IPS DF 6.9 (cell line): ENCODE measurements at regions not wholly inside any gene's neighbourhood (a gene's known extent, or its start where the extent isn't known, plus 50 kb on each side); places are given as distances from the start of the nearest gene placed in this dataset.
"Not testable (repeated sequence)": the region's sequence is repeated elsewhere in the genome, so short reads cannot be mapped to it uniquely, and the experiment has no call there.

Experiments used
- DNase-seq: peaks from one replicate; pipeline ENCODE4 v3.0.0-alpha.2; 2013; ENCODE audit warnings: low read depth, low spot score
- H3K27ac ChIP-seq: one replicate; pipeline ENCODE4 v1.5.1; 2013; ENCODE audit warnings: low read length, control low read depth
- H3K27me3 ChIP-seq: 2 replicates; pipeline ENCODE4 v1.6.1; 2013; ENCODE audit warnings: mild to moderate bottlenecking, low read length; ENCODE audit not compliant: control insufficient read depth, insufficient read depth
- H3K36me3 ChIP-seq: 2 replicates; pipeline ENCODE4 v1.6.1; 2013; ENCODE audit warnings: low read length; ENCODE audit not compliant: control insufficient read depth, insufficient read depth
- H3K4me1 ChIP-seq: 2 replicates; pipeline ENCODE4 v1.6.1; 2013; ENCODE audit warnings: low read length; ENCODE audit not compliant: control insufficient read depth, insufficient read depth
- H3K4me3 ChIP-seq: 2 replicates; pipeline ENCODE4 v1.5.1; 2013; ENCODE audit warnings: mild to moderate bottlenecking, low read length
- H3K9me3 ChIP-seq: 2 replicates; pipeline ENCODE4 v1.6.1; 2013; ENCODE audit warnings: low read length, inconsistent platforms; ENCODE audit not compliant: control insufficient read depth, insufficient read depth
- WGBS: extraction: QIAGEN DNeasy Blood & Tissue Kit; methylation state at CpG from one replicate; pipeline ENCODE4 v1.1.7; 2013; ENCODE audit warnings: mixed read lengths, missing lambda C conversion rate; ENCODE audit not compliant: insufficient read length, insufficient coverage; 5-methylcytosine and 5-hydroxymethylcytosine counted together

DNA sequence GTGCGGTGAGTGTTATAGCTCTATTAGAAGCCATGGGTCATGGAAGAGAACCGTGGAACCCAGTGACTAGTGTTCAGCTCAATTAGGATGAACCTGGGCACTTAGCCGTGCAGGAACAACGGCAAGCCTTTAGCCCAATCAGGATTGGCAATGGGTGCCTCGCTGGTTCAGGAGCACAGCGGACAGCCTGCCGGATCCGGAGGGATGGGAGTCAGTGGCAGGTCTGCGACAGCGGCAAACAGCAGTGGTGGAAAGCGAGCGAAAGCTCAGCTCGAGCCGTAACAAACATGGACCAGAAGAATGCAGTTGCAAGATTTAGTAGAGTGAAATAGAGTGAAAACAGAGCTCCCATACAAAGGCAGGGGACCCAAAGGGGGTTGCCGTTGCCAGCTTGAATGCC lies 349.3 kb upstream of the TMPRSS15 start:
- H3K27me3 ChIP-seq, H3K27ac ChIP-seq, H3K36me3 ChIP-seq, H3K4me1 ChIP-seq, H3K9me3 ChIP-seq, H3K4me3 ChIP-seq, DNase-seq: not testable (repeated sequence)
- no CpG with 5 or more reads among the region's 15 CpGs for WGBS

DNA sequence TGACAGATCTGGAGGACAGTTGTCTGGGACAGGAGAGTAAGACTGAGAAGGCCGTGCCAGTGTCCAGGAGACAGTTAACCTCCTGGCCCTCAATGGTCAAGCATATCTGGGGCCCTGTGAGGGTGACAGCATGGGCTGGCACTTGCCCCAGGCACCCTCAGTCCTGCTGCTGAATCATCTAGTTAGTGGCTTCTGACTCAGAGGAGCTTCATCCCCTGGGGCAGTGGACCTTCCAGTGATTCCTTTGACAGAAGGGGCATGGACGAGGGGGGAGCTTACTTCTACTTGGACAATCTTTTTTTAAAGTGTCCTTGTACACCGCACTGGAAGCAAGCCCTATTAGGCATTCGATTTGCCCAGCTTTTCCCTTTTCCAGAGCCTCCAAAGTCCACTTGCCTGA lies 352.7 kb upstream of the TMPRSS15 start:
- not testable (repeated sequence) for H3K36me3 ChIP-seq, H3K4me1 ChIP-seq, DNase-seq, H3K27ac ChIP-seq, H3K27me3 ChIP-seq, H3K4me3 ChIP-seq, H3K9me3 ChIP-seq
- WGBS: no CpG with 5 or more reads among the region's 4 CpGs

DNA sequence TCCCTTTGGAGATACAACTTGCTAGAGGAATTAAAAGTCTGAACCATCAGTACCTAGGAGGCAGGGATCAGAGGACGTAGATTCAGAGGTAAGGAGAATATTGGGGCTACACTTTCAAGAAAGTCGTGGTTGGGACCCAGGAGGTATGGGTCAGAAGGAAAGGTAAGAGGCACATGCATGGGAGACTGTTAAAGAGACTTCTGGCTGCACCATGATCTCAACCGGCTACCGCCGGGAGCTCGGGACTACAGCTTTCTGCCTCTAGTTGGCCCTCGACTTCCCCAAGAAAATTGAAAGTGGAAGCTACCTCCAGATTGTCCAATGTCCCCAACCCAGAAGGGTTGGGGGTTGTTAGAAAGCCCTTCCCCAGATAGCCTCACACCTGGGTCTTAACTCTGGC lies 355.7 kb upstream of the TMPRSS15 start:
- Histone ChIP-seq H3K27ac (no peak overlapping the region), H3K27me3 (no peaks in the 10 kb centered on the region), H3K4me1 (no peaks in the 10 kb centered on the region), H3K9me3 (no peaks in the 10 kb centered on the region), H3K36me3 (no peaks in the 10 kb centered on the region), H3K4me3 (no peak overlapping the region)
- no CpG with 5 or more reads among the region's 7 CpGs for WGBS
- no peak for DNase-seq

DNA sequence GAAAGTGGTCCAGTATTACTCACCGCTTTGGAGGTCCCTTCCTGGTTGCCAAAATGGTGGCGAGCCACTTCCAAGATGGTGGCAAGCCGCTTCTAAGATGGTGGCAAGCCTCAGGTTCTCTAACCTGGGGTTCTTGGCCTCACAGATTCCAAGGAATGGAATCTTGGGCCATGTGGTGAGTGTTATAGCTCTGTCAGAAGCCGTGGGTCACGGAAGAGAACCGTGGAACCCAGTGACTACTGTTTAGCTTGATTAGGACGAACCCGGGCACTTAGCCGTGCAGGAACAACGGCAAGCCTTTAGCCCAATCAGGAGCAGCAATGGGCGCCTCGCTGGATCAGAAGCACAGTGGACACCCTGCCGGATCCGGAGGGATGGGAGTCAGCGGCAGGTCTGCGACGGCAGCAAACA lies 356.2 kb upstream of the TMPRSS15 start:
- Histone ChIP-seq H3K4me1 (no peaks in the 10 kb centered on the region), H3K4me3 (no peak overlapping the region), H3K36me3 (no peaks in the 10 kb centered on the region), H3K9me3 (no peaks in the 10 kb centered on the region), H3K27ac (no peak overlapping the region), H3K27me3 (no peaks in the 10 kb centered on the region)
- DNase-seq: no peak
- no CpG with 5 or more reads among the region's 17 CpGs for WGBS

DNA sequence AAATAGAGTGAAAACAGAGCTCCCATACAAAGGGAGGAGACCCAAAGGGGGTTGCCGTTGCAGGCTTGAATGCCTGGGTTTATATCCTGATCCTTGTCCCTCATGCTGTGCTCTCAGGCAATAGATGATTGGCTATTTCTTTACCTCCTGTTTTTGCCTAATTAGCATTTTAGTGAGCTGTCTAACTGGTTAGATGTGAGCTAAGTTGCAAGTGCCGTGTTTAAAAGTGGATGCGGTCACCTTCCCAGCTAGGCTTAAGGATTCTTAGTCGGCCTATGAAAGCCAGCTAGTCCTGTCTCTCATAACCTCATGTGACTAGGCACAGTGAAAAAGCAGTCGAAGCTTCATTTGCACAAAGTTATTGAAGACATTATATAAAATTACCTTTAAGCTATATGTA lies 356.7 kb upstream of the TMPRSS15 start:
- no peaks in the 10 kb centered on the region for H3K36me3 ChIP-seq
- no CpG with 5 or more reads among the region's 5 CpGs for WGBS
- DNase-seq: no peak
- no peaks in the 10 kb centered on the region for H3K4me1 ChIP-seq
- no peaks in the 10 kb centered on the region for H3K9me3 ChIP-seq
- H3K4me3 ChIP-seq: no peak overlapping the region
- H3K27ac ChIP-seq: no peak overlapping the region
- no peaks in the 10 kb centered on the region for H3K27me3 ChIP-seq

DNA sequence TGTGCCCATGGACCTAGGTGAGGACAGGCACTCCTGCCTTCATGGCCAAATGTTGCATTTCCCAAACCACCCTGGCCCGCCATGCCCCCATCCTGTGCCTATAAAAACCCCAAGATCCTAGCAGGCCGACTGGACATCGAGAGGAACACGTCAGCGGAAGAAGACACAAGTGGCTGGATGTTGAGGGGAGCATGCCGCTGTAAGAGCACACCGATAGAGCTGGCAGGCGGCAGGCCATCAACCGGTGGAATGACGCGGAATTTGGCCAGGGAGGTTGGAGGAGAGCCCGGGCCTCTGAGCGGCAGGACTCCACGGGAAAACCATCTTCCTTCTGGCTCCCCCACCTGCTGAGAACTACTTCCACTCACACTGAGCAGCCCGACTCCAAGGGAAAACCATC lies 361.1 kb upstream of the TMPRSS15 start:
- H3K27me3 ChIP-seq: no peaks in the 10 kb centered on the region
- no peaks in the 10 kb centered on the region for H3K4me1 ChIP-seq
- no peaks in the 10 kb centered on the region for H3K9me3 ChIP-seq
- no peak overlapping the region for H3K4me3 ChIP-seq
- no CpG with 5 or more reads among the region's 15 CpGs for WGBS
- no peak overlapping the region for H3K27ac ChIP-seq
- no peaks in the 10 kb centered on the region for H3K36me3 ChIP-seq
- DNase-seq: no peak

DNA sequence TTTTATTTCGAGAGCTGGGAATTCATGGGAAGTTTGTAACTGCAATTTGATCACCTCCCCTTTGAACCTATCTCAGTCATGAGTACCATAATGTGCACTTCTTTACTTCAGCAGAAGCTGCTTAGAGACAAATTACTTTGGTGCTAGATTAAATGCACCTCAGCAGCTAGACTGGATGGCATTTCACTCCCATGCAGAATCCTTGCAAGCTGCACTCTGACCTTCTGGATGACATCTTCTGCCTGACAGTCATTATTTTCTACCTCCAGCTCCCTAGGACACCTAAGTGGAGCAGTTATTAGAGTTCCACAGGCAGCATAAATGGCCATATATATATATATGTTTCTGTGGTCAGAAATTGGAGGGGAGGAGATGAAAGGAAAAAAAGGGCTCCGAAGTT lies 366.0 kb upstream of the TMPRSS15 start:
- Histone ChIP-seq H3K4me1 (no peaks in the 10 kb centered on the region), H3K27me3 (no peaks in the 10 kb centered on the region), H3K4me3 (no peak overlapping the region), H3K27ac (no peak overlapping the region), H3K9me3 (no peaks in the 10 kb centered on the region), H3K36me3 (no peaks in the 10 kb centered on the region)
- DNase-seq: no peak
- WGBS: no CpG with 5 or more reads among the region's 2 CpGs

DNA sequence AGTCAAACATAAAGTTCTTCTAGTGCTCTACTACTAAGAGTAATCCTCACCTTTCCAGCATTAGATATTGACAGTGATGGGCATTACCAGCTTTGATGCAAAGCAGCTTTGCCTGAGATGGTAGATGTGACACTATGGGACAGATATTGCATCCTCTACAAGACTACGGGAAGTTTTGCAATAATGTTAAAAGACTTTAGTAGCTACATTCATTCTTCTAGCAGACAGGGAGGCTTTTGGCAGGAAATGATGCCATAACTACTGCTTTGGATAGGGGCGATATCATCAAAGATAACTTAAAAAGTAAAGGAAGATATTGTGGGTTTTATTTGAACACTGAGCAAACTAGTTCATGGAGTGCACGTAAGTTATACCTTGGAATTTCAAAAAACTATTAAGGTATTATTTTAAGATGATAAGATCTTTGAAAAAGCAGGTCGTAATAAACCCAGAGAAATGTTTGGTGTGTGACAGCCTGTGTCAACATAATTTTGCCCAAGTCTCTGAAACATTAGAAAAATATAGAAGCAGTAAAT lies 368.3 kb upstream of the TMPRSS15 start:
- Histone ChIP-seq H3K27me3 (no peaks in the 10 kb centered on the region), H3K27ac (no peak overlapping the region), H3K4me3 (no peak overlapping the region), H3K9me3 (no peaks in the 10 kb centered on the region), H3K4me1 (no peaks in the 10 kb centered on the region), H3K36me3 (no peaks in the 10 kb centered on the region)
- WGBS: no CpG with 5 or more reads among the region's 4 CpGs
- DNase-seq: no peak

DNA sequence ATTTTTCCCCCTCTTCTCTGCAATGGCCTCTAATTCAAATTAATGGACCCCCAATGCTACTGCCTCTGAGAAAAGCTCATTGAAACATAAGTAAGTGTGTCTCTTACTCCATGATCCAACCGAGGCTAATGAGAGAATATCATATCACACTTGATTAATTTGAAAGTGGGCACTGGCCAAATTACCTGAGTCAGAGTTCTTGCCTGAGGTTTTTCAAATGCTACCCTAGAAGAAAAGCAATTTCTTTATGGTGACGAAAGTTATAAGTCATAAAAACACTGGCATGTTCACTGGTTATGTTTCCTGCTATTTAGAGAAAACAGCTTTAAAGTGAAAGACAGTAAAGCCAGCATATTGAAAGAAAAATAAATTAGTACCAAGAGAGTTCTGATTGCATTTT lies 368.8 kb upstream of the TMPRSS15 start:
- Histone ChIP-seq H3K4me3 (no peak overlapping the region), H3K9me3 (no peaks in the 10 kb centered on the region), H3K27ac (no peak overlapping the region), H3K4me1 (no peaks in the 10 kb centered on the region), H3K36me3 (no peaks in the 10 kb centered on the region), H3K27me3 (no peaks in the 10 kb centered on the region)
- no peak for DNase-seq
- WGBS: no CpG with 5 or more reads among the region's 2 CpGs

DNA sequence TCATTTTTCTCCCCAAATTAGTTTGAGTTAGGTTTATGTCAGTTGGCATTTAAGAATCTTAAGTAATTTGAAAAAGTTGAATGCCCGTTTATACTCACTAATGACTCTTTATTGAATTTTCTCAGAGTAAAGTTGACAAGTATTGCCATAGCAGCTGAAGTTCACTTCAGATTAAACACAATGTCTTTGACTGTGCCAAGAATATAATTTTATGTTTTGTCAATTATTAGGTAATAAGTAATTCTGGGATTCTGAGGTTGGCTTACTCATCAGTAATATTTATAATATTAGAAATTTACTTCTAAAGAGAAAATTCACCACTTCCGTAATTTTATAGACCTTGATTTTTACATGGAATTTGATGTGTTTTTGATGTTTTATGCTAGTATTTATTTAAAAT lies 369.3 kb upstream of the TMPRSS15 start:
- Histone ChIP-seq H3K9me3 (no peaks in the 10 kb centered on the region), H3K27ac (no peak overlapping the region), H3K27me3 (no peaks in the 10 kb centered on the region), H3K36me3 (no peaks in the 10 kb centered on the region), H3K4me1 (no peaks in the 10 kb centered on the region), H3K4me3 (no peak overlapping the region)
- WGBS: no CpG with 5 or more reads among the region's 2 CpGs
- DNase-seq: no peak

DNA sequence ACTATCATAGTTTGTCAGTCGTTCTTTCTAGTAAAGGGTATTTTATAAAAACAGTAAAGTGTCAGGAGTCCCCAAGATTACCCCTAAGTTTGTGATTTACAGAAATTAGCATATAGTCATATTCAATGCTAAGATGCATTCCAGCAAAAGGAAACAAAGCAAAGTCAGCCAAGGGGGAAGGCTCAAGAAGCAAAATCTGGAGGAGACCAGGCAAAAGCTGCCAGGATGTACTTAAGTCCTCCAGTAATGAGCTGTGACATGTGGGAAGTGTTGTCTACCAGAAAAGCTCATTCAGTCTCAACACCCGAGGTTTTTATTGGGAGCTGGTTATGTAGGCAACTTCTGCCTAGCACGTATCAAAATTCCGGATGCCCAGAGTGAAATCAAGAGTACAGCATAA lies 373.4 kb upstream of the TMPRSS15 start:
- no peak for DNase-seq
- no CpG with 5 or more reads among the region's 4 CpGs for WGBS
- Histone ChIP-seq H3K4me3 (no peak overlapping the region), H3K27ac (no peak overlapping the region), H3K27me3 (no peaks in the 10 kb centered on the region), H3K36me3 (no peaks in the 10 kb centered on the region), H3K9me3 (no peaks in the 10 kb centered on the region), H3K4me1 (no peaks in the 10 kb centered on the region)
